Stimulated activated CD4-positive, alpha-beta T cell treated with anti-CD3 and anti-CD28 coated beads, Interleukin-4, amount 100 ng/mL, for 24 hours (primary cell): ENCODE measurements at regions not wholly inside any gene's neighbourhood (a gene's known extent, or its start where the extent isn't known, plus 50 kb on each side); places are given as distances from the start of the nearest gene placed in this dataset.

Experiments
- DNase-seq: peaks from one replicate; pipeline ENCODE4 v3.0.0-alpha.2; 2020

DNA sequence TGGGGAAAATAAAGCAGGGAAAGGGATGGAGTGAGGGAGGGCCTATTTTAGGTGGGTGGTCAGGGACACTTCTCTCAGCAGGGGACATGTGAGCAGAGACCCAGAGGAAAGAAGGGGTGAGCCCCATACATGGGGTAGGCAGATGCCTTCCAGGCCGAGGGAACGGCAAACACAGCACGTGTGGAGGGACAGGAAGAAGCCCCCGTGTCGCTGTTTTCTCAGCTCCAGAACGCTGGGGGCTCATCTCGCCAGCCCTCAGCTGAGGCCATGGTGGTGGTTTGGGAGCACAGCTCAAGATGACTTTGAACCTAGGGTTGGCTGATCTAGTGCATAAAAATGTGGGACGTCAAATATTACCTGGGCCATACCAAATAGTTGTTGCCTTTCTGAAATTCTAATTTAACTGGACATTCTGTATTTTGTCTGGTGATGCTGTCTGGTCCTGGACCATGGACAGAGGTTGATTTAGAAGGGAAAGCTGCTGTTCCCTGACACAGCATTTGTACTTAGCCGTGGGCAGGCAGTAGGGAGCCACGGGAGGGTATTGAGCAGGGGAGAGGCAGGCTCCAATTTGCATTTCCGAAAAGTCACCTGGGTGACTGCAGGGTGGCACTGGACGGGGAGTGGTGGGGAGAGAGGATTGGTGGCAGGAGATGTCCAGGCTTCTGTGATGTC is 53.1 kb upstream of the RUNX3 start:
- DNase-seq = no peak

DNA sequence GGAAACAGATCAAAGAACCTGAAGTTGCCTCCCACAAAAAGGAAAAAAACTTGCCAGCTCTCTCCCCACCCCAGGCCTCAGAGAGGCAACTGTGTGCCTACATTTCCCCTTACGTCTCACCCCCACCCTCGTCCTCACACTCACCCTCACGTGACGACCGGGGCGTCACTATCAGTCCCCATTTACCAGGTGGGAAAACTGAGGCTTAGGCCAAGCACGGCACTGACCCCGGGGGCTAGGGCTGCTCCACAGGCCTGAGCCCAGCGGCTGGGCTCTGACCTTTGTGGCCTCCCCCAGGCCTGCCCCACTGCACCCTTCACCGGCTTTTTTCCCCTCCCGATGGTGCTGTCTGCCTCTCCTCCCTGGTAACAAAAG is 51.5 kb upstream of the RUNX3 start:
- DNase-seq = no peak

DNA sequence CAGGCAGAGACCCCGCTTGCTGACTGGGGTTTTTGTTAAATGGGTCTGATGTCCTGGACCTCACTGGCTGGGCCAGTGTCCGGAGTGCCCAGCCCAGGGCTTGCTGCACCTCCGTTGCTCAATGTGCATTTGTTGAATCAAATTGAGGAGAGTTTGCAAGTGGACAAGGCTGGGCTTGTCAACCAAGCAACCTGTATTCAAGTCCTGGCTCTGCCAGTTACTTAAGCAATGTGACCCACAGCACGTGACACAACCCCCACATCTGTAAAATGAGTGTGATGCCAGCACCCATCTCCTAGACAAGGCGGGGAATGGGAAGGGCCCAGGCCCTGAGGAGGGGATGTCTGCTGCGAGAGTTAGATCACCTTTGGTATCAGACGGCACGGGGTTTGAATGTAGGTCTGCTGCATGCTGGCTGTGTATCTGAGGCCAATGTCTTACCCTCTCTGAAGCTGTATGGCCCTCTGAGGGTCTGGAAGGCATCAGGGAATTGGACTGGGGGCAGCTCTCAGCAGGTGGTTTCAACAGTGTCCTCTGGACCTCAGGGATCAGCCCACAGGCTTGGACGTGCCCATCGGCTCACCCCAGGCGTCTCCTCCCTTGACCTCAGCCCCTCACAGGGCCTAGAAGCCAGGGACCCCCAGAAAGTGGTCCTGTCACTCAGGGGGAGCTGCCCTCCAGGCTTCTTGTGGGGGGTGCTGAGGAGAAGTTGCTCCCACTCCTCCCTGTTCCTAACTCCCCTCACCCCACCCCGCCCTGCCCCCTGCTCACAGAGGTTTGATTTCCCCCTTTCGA is 51.0 kb upstream of the RUNX3 start:
- DNase-seq = no peak
